NCI-H2227 treated with DMSO at 0.1 percent for 48 hours (cell line): ENCODE measurements at regions not wholly inside any gene's neighbourhood (a gene's known extent, or its start where the extent isn't known, plus 50 kb on each side); places are given as distances from the start of the nearest gene placed in this dataset.
A peak's percentile ranks its signal among the peaks of the same experiment; 100 is the strongest.

Experiments used
- DNase-seq: peaks from one replicate; lab custom pipeline; 2025; lab: John Stamatoyannopoulos, UW

DNA sequence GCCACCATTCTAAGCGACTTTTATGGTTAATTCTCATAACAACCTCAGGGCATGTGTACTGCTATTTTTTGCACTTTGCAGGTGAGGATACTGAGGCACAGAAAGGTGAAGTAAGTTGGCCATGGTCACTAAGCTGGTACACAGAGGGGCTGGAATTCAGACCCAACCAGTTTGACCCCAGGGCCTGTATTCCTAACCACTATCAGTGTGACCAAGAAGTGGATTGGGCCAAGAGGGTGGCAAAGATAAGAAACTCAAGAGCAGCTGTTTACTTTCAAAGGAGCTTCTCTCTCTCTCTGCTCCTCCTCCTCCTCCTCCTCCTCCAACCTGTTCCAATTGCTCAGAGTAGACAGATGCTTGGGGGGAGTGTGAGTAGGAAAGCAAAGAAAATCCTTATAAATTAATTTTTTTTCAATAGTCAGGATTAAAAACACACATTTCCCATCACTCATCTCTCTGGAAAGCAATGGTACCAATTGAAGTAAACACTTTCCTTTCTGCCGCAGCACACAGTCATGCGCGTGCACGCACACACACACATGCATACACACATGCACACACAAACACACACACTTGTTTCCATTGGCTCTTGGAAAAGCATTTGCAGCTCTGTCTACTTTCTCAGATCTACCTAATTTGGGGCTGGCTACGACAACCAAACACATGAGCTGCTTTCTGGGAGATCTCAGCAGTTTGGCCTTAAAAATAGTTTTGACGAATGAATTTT is 736.7 kb upstream of the WWC1 start:
- DNase-seq: no peak

DNA sequence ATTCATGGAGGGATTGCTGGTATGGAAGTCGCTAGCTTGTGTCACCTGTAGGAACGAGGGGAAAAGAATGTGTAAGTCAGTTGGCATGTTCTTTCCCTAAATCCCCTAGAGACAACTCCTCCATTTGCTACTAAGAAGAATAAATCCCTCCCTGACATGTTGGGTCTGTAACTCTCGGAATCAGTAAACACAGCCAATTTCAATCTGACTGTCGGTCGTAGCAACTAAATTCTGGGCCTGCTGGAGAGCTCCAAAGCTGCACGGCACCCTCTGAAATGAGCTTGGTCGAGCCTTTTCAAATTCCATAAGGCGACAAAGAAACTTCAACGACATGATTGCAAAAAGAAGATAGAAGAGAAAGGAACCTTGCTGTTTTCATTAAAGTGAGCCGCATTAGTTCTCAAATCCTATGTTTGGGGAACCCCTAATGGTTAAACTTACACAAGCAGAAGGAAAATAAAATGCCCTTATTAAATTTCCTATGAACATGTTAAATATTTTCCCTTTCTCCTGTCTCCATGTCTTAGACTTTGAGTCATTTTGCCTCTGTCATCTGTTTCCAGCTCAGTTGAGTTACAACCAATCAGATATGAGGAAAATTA is 735.8 kb upstream of the WWC1 start:
- DNase-seq: no peak

DNA sequence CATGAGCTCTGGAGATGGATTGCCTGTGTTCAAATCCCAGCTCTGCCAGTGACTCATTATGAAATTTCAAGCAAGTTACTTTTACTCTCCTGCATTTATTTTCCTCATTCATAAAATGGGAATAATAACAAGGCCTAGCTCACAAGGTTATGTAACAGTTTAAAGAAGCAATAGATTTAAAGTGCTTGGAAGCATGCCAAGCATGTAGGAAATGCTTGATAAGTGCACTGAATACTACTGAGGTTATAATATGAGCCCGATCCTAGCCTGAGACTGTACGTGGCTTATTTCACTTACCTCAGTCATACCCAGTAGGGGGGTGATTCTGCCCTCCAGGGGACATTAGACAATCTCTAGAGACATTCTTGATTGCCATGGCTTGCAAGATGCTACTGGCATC is 734.1 kb upstream of the WWC1 start:
- DNase-seq: no peak

DNA sequence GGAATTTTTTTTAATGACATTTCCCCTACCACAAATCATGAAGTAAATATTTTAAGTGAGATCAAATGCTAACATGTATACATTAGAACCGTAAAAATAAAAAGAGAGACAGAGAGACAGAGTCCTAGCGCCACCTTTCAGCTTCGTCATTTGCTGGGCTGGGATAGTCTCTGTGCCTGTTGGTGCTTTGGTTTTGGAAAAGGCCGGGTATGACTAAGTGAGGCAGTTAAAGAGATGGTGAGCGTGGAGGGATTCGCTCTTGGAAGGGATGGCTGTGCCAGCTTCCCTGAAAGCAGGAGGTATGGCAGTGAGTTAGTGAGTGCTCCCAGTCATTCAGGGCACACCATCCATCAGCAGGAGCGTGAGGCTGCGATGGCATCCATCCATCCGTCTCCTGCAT is 729.6 kb upstream of the WWC1 start:
- no peak for DNase-seq

DNA sequence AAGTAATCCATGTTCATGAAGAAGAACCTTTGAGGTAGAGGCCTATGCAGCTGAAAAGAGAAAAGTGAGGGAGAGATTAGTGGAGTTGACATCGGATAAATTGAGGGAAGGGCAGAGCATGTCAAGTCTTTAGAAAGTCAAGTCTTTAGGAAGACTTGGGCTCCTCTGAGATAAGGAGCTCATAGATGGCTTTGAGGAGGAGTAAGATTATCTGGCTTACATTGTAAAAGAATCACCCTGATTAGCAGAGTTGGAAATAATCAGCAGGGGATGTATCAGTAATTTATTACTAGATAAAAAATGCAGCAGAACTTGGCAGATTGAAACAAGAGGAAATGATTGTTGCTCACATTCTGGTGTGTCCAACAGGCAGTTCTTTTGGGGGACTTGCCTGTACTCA is 727.2 kb upstream of the WWC1 start:
- no peak for DNase-seq

DNA sequence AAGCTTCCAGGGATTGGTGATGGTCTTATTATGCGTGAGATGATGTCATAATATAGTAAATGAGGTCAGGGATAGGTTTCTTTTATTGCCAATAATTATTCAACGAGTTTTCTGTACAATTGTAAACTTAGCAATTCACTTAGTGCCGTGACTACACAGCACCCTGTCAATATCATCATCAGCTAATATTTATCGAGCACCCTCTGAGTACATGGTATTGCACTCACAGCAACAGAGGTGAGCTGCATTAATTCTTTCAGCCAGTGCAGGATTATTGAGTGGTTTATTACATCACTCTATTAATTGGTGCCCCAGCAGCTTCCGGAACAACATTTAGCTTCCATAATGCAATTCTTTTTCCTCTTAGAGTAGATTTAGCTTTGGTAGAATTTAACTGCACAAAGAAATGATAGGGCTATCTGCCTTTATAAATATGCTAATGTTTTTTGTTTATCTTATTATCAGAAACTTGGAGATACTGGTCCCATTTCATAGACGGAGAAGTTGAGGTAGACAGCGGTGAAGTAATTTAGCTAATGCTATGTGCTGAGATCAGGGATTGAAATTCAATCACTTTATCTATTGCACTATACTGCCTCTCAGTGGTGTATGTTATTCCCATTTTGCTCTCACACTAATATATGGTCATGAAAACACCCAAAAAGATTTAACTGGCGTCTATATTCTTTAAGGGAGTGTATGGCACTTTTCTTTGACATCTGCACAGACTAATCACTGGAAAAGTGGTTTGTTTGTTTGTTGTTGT is 726.1 kb upstream of the WWC1 start:
- DNase-seq: no peak

DNA sequence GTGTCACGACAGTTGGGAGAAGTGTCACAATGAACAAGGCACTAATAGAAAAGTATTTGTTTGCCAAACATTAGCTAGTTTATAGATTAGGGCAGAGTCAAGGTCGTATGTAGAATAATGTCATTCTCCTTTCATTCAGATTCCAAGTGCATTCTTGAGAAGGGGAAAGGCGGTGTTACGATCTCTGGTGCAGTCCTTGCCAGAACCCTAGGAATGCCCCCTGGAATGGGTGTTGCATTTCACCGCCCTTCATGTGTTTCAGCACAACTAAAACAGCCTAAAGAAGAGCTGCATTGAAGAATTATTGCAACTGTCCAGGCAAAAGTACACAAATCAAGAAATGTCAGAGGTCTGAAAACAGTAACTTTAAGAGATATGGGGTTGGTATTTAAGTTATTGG is 721.0 kb upstream of the WWC1 start:
- DNase-seq: no peak

DNA sequence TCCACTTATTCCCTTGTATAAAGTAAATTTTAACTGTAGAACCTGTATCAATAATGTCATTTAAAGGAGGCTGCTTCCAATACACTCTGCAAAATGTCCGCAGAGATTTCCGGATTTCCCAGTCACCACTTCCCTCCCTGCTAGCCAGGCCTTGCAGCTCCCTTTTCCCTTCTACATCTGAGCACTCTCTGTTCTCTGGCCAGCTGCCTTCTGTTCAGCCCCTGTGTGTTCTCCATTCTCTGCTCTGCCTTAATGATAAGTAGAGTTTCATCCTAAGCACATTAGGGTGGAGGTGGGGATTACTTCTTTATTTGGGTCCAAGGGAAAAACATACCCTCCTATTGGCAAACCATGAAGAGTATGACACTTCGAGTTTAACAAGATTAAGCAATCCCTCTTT is 719.6 kb upstream of the WWC1 start:
- DNase-seq: no peak

DNA sequence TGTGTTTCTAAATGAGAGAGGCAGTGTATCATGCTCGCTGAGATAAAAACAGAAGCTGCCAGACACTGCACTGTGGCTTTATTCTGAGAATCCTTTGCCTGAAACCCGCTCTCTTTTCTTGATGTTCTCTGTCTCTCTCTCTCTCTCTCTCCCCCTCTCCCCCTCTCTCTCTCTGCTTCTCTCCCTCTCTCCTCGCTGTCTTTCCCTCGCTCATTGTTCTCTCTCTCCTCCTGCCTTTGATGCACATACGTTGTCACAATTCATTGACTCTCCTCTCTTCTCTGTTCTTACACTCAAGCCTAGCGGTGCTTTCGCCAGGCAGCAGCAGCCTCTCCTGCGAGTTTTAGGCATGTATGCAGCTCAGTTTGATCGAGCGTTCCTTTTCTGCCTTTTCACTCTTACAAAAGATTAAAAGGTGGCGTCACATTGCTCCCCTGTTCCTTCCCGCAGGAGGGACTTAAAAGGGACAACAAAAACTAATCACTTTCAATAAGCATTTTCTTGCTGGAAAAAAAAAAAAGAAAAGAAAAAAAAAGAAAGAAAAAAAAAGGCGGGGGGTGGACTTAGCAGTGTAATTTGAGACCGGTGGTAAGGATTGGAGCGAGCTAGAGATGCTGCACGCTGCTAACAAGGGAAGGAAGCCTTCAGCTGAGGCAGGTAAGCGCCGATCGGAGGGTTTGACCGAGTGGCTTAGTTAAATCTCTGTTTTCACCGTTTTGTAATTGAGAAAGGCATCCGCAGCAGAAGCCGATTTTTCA is 717.9 kb upstream of the WWC1 start:
- DNase-seq: peak; percentile 47

DNA sequence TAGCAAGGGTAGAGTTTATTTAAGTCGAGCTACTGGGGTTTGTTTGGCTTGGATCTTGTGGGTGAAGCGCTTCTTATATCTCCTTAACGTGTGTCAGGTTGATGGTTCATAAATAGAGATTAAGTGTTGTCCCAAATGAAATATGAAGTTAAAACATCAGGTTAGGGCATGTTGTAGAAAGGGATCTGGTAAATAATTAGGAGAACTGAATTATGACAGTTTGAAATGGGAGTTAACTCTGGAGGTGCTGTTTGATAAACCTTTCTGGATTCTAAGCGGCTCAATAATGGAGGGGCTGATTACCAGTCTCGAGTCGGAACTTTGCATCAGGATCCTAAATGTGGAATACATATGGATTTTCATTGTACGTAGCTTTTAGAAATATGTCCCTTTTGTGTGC is 717.0 kb upstream of the WWC1 start:
- no peak for DNase-seq

DNA sequence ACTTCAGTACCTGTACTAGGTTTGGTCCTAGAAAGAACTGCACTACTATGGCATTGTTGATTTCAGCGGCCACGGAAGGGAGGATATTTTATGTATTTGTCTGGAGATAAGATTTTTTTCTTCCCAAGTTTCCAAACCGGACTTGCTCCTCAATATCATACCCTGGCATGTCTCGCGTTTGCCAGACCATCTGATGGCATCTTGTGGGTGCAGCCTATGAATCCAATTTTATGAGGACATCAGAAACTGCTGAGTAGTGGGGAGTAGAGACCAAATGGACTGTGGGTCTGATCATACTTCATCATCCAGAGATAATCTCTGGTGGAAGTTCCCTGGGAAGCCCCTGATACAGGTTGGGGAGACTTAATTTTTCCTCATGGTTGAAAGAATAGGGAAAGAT is 716.1 kb upstream of the WWC1 start:
- no peak for DNase-seq

DNA sequence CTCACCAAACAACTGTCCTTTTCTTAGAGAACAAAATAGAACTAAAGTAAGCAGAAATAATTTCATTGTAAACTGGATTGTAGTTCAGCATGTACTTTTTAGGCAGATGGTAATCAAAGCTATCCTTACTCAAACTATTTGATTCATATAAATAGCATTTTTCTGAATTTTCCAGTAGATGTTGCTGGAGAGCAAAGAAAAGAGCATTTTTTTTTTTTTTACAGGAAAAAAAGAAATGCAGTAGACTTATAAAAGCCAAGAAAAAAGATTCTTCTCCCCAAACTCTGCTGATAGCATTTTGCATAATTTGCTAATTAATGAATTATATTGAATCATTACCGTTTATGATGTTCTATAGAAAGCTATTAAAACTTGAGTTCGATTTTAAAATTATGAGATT is 715.3 kb upstream of the WWC1 start:
- DNase-seq: no peak

DNA sequence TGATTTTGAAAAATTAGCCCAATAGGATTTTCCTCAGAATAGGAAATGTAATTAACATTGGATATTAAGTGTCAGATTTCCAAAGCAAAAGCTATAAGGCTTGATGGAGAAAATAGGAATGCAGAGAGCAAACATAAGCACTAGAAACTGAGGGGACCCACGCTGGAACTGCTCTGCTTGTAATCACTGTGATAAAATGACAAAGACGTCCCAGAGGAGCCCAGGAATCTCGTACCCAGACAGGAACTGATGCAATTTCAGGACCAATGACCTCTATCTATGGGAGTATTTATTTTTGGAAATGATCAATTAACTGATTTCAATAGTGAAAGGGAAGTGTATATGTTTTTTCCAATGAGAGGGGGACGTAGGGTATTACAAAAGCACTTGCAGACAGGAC is 714.5 kb upstream of the WWC1 start:
- no peak for DNase-seq

DNA sequence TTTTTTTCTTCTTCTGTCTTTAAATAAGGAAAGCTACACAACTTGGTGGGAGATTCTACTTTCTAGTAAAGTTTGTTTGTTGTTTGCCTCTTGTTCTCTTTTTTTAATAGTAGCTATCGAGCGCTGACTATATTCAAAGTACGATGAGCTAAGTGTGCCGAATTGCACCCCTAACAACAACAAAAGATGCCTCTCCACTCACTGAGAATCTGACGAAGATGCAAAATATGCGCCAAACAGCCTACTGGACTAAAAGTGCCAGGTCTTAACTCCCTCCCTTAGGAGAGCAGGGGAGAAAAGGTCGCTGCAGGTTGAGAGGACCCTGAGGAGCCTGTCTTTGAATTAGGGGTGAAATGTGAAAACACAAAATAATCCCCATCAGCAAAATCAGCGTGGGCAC is 713.8 kb upstream of the WWC1 start:
- no peak for DNase-seq

DNA sequence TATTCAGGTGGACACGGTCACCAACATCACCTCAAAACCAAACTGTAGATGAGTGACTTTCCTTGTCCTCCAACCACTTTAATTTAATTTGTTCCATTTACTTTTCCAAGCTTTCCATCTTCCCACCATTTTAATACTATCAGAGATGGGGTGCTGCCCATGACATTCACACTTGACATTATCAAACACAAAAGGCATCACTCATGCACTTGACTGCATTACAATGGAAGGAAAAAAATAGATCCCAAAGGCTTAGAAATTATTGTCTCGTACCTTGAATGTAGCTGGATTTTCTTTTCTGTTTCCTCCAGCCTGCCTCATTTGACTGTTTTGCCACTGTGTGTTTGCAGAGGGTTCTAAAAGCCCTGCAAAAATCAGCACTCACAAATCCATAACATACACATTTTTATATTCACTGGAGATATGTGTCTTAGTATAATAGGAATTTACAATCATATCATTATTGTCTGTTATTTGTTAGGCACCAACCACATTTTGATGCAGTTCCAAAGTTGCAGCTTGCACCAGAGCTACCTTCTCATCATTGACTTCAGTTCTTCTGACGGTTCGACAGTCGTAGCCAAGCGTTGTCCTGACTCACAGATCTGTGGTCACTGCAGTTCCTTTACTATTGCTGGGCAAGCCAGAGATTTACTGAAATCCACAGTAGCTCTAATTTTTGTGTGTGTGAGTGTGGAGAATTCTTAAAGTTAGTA is 712.3 kb upstream of the WWC1 start:
- DNase-seq: no peak

DNA sequence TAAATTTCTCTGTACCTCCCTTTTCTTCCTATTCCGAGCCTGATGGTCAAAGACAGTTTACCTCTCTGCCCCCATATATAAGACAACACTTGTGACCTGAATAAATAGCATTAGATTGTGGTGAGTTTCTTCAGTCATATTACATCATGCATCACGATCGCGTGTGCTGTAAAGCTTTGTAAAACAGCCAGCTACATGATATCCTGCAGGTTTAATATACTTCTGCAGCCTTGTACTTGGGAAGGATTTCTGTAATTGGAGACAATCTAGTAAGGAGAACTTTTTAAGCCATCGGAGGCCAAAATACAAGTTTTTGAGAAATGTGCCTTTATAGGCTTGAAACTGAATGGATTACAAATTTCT is 711.8 kb upstream of the WWC1 start:
- no peak for DNase-seq

DNA sequence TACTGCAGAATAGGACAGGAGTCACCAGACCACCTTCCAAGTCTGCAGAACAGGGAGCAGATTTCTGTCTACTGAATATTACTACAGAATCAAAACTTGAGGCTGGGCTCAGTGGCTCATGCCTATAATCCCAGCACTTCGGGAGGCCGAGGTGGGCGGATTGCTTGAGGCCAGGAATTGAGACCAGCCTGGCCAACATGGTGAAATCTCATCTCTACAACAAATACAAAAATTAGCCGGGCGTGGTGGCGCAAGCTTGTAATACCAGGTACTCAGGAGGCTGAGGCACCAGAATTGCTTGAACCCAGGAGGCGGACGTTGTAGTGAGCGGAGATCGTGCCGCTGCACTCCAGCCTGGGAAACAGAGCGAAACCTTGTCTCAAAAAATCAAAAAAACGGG is 710.8 kb upstream of the WWC1 start:
- DNase-seq: no peak

DNA sequence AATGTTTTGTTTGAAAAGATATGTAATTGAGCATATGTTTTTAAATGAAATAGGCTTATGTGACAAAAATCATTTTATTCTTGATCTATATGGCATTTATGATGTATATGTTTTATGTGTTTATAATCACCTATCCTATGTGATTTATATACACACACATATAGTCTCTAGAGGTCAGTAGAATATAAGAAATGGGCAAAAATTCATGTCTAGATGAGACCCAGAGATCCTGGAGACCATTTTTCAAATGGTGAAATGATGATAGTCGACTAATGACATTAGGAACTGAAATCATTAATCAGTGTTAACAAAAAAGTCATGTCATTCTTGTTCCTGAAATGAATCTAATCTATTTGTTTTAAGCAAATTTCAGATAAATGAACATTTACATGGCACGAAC is 709.2 kb upstream of the WWC1 start:
- DNase-seq: no peak

DNA sequence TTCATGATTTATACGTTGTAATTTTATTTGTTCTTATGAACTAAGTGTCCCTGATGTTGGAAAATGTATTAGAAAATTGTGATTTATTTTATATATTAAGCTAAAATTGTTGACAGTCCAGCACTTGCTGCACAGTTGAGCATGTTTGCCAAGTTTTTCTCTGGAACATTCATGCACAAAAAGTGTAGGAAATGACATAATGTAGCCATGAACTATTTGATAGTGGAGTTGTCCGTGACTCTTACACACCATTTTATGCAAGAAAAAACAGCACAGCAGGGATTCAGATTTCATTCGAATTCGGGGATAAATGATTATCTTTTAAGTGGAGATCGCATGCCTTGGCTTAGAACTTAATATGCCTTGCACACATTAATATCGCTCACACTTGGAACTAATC is 708.6 kb upstream of the WWC1 start:
- DNase-seq: no peak

DNA sequence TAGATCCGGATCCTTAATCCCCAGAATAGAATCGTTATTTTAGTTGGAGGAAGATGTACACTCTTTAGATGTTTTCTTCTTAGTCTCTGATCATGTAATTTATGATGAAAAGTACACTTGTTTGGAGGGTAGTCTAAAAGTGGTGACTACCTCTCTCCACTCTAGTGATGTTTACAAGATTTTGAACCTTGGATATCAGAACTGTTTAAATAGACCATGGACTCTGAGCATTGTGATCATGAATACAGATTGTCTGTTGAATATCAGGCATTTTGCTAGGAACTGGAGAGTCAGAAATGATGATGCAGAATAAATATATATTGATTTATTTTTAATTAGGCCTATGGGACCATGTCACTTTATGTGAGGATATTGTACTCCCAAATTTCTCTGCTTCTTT is 706.3 kb upstream of the WWC1 start:
- DNase-seq: no peak

DNA sequence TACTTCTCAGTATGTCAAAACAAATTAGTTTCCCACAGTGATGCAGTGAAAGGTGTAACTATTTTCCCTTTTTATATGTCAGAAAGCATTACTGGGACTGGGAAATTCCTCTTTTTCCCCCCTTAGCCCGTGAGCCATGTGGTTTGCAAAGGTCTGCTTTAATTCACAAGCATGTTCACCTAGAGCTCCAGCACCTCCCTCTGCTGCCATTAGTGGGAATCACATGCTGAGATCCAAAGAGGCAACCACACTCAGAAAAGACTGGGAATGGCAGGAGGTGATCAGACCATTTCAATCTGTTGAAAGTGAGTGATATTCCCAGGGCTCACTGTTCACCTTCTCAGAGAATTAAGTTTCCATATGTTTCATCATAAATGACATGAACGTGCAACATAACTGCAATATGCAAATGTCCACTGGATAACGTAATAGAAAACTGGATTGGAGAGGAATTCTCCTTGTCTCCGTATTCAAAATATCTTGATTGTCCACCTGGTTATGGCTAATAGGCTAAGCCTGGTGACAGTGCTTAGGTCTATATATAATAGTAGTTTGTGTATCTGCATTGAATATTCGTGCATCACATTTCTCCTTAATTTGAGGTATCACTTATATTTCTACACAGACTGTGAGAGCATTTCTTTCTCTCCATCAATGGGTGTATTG is 703.5 kb upstream of the WWC1 start:
- peak; percentile 49 for DNase-seq

DNA sequence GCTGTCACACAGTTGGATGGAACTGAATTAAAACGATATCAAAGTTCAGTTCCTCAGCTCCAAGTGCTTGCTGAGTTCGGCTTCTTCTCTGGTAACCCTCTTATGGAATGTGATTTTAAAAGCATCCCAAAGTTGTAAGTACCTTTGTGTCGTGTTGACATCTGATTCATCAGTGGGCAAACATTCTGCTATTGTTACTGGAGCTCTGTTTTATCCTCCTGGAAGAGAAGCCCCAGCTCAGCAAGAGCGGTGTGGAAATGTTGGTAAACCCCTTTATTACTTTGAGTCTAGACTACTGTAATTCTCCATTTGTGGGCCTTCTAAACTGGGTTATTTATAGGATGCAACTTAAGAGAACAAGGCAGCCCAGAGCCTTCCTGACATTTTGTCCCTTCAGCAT is 699.3 kb upstream of the WWC1 start:
- no peak for DNase-seq
